Ovary (tissue), 3 donors: ENCODE measurements at regions not wholly inside any gene's neighbourhood (a gene's known extent, or its start where the extent isn't known, plus 50 kb on each side); places are given as distances from the start of the nearest gene placed in this dataset.

Experiments used
- EP300 ChIP-seq: sonication (generic); formaldehyde crosslinking; IDR thresholded peaks from one replicate; pipeline ENCODE4 v1.6.1; 2017; ENCODE audit warnings: antibody characterized with exemption
- POLR2A ChIP-seq: fragments of 450-650 bp; IDR thresholded peaks from one replicate; pipeline ENCODE4 v1.6.1; 2017; ENCODE audit warnings: antibody characterized with exemption, mild to moderate bottlenecking, moderate library complexity
- TF ChIP-seq, protein P1 (sequence below), 3 donors: fragments of 450-650 bp in 2 of 3; fragments of 200-600 bp in 1 of 3; IDR thresholded peaks; one replicate each; pipeline versions ENCODE4 v1.5.1 to v1.8.0; 2016 to 2022; ENCODE audit warnings: antibody characterized with exemption in 3 of 3, mild to moderate bottlenecking in 1 of 3
- donor health status: DM: no; HTN: no; CAD: no.

DNA sequence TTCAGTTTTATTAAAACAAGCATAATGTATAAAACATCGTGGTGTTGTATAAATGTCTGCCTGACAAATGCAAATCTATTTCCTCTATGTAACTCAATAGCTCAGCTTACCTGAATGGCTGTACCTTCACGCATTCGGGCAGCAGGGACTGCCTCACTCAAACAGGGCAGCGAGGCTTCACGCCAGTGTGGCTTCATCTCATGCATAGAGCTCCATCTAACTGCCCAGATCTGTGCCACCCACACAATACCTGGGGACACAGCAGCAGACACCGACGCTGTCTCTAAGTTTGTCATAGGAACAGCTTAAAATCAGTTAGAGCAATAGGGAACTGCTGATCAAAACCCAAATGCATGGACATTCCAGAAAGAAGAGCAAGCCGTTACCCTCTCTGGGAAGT, 182.8 kb upstream of the ANKRD30A start:
- TF ChIP-seq, protein P1, sequence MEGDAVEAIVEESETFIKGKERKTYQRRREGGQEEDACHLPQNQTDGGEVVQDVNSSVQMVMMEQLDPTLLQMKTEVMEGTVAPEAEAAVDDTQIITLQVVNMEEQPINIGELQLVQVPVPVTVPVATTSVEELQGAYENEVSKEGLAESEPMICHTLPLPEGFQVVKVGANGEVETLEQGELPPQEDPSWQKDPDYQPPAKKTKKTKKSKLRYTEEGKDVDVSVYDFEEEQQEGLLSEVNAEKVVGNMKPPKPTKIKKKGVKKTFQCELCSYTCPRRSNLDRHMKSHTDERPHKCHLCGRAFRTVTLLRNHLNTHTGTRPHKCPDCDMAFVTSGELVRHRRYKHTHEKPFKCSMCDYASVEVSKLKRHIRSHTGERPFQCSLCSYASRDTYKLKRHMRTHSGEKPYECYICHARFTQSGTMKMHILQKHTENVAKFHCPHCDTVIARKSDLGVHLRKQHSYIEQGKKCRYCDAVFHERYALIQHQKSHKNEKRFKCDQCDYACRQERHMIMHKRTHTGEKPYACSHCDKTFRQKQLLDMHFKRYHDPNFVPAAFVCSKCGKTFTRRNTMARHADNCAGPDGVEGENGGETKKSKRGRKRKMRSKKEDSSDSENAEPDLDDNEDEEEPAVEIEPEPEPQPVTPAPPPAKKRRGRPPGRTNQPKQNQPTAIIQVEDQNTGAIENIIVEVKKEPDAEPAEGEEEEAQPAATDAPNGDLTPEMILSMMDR (IDR thresholded peaks at IDR 0.05) = no peak
- TF ChIP-seq EP300 = no peak
- TF ChIP-seq POLR2A = no peak
